Ovary (tissue), 7 donors: ENCODE measurements at regions not wholly inside any gene's neighbourhood (a gene's known extent, or its start where the extent isn't known, plus 50 kb on each side); places are given as distances from the start of the nearest gene placed in this dataset.
A peak's percentile ranks its signal among the peaks of the same experiment; 100 is the strongest.

Experiments
- DNase-seq, 5 donors: peaks; one replicate each; pipeline ENCODE4 v3.0.0-alpha.2; 2019 to 2020
- H3K27ac ChIP-seq, 2 donors: fragments of 200-600 bp; one replicate each; pipeline versions ENCODE4 v1.5.1 to v1.8.0; 2019 to 2022
- H3K27me3 ChIP-seq: fragments of 200-600 bp; one replicate; pipeline ENCODE4 v1.8.0; 2022
- H3K36me3 ChIP-seq: fragments of 200-600 bp; sonication (generic); one replicate; pipeline ENCODE4 v1.5.1; 2019
- H3K4me1 ChIP-seq: one replicate; pipeline ENCODE4 v1.8.1; 2013; ENCODE audit warnings: mild to moderate bottlenecking, moderate library complexity; ENCODE audit not compliant: insufficient read depth
- H3K4me3 ChIP-seq: fragments of 200-600 bp; sonication (generic); one replicate; pipeline ENCODE4 v1.5.1; 2017
- H3K9me3 ChIP-seq, 2 donors: fragments of 200-600 bp in 1 of 2; sonication (generic) in 1 of 2; one replicate each; pipeline versions ENCODE4 v1.5.1 to v1.8.1; 2013 to 2019; ENCODE audit warnings: mild to moderate bottlenecking in 1 of 2, moderate library complexity in 1 of 2
- EP300 ChIP-seq: sonication (generic); formaldehyde crosslinking; IDR thresholded peaks from one replicate; pipeline ENCODE4 v1.6.1; 2017; ENCODE audit warnings: antibody characterized with exemption
- POLR2A ChIP-seq: fragments of 450-650 bp; IDR thresholded peaks from one replicate; pipeline ENCODE4 v1.6.1; 2017; ENCODE audit warnings: antibody characterized with exemption, mild to moderate bottlenecking, moderate library complexity
- WGBS, 3 donors: extraction: QIAGEN DNeasy Blood & Tissue Kit in 1 of 3; methylation state at CpG; one replicate each; pipeline versions ENCODE4 v1.1.5 to v1.1.7; 2013 to 2017; 5-methylcytosine and 5-hydroxymethylcytosine counted together
- intact Hi-C, 4 donors: fragments of 100-400 bp; cut with DNase I; formaldehyde crosslinking; loops; one replicate each; pipeline versions ENCODE4 v1.11.0 to v1.15.1; 2022 to 2023
- TF ChIP-seq, protein P1 (sequence below), 3 donors: fragments of 450-650 bp in 2 of 3; fragments of 200-600 bp in 1 of 3; IDR thresholded peaks; one replicate each; pipeline versions ENCODE4 v1.5.1 to v1.8.0; 2016 to 2022; ENCODE audit warnings: antibody characterized with exemption in 3 of 3, mild to moderate bottlenecking in 1 of 3
- donor health status: DM: no; HTN: no; CAD: no; lungs with moderate emphysema.
- donor health status: DM: no; HTN: no; CAD: no.
- donor health status: Bipolar disorder and iron deficiency.
- donor health status: DM: no; HTN: no; CAD: no.
- donor health status: DM: yes; HTN: yes; CAD: no.

DNA sequence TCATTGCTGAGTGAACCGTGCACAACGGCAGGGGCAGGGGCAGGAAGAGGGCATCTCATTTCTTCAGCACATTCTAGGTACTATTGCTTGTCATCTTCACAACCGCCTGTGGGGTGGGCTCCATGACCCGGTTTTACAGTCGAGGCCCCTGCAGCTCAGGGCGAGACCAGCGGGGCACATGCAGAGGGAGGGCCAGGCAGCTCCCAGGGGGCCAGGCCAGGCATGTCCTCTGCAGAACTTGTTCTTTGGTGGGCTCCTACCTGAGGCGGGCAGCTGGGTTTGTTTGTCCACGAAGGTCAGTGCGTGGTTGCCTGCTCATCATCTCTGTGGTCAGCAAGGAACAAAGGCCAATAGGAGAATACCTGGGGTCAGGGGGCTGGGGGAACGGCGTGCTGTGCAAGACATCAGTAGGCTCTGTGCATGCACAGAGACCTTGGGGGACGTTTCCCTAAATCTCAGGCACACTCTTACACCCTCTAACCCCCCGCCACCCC, 75.1 kb upstream of the LEP start:
- no peaks in the 10 kb centered on the region for H3K27me3 ChIP-seq
- DNase-seq, result no peak
- 21 to 34% (median 26%) methylated on average over 14 of the region's 14 CpGs for WGBS, 3 donors

DNA sequence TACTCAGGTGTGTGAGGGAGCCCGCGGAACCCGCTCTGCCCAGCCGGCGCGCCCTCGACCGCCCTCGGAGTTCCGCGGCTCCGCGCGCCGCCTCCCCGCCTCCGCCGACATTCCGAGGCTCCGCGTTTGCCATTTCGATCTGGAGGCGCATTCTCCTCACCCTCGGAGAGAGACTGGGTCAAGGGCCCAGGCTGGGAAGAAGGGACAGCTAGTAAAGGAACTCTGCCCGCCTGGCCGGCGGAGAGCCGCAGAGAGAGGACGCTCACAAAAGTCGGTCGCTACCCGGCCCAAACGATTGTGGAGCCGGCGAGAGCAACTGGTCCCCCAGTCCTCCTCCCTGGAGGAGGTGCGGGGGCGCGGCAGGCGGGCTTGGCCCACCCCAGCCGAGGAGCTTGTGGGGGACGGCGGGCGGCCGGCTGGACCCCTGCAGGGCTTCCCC, 74.5 kb upstream of the LEP start:
- 1 to 2% (median 1%) methylated on average over 41 to 44 of the region's 44 CpGs for WGBS, 3 donors
- no peaks in the 10 kb centered on the region for H3K36me3 ChIP-seq
- peak in 1 of 5 donors; percentile 35 for DNase-seq
- peak overlapping the region; percentile 25 for H3K4me3 ChIP-seq
- TF ChIP-seq, protein P1, sequence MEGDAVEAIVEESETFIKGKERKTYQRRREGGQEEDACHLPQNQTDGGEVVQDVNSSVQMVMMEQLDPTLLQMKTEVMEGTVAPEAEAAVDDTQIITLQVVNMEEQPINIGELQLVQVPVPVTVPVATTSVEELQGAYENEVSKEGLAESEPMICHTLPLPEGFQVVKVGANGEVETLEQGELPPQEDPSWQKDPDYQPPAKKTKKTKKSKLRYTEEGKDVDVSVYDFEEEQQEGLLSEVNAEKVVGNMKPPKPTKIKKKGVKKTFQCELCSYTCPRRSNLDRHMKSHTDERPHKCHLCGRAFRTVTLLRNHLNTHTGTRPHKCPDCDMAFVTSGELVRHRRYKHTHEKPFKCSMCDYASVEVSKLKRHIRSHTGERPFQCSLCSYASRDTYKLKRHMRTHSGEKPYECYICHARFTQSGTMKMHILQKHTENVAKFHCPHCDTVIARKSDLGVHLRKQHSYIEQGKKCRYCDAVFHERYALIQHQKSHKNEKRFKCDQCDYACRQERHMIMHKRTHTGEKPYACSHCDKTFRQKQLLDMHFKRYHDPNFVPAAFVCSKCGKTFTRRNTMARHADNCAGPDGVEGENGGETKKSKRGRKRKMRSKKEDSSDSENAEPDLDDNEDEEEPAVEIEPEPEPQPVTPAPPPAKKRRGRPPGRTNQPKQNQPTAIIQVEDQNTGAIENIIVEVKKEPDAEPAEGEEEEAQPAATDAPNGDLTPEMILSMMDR (IDR thresholded peaks at IDR 0.05), result no peak
- TF ChIP-seq POLR2A, result no peak
- no peak for TF ChIP-seq EP300
- H3K27me3 ChIP-seq, result no peaks in the 10 kb centered on the region
- peaks cover 3% of the 10 kb centered on the region for H3K4me1 ChIP-seq
- H3K9me3 ChIP-seq, result no peaks in the 10 kb centered on the region
- intact Hi-C loops, result no loop called here
- H3K27ac ChIP-seq, result no peak overlapping the region

More for the DNA sequence above, 75.1 kb upstream of the LEP start:
- TF ChIP-seq, protein P1 (IDR thresholded peaks at IDR 0.05), result no peak
- TF ChIP-seq POLR2A, result no peak
- no peak for TF ChIP-seq EP300
- H3K36me3 ChIP-seq, result no peaks in the 10 kb centered on the region
- no peaks in the 10 kb centered on the region for H3K9me3 ChIP-seq
- peaks cover 3% of the 10 kb centered on the region for H3K4me1 ChIP-seq
- intact Hi-C loops, result no loop called here
- H3K27ac ChIP-seq, result no peak overlapping the region
- no peak overlapping the region for H3K4me3 ChIP-seq

DNA sequence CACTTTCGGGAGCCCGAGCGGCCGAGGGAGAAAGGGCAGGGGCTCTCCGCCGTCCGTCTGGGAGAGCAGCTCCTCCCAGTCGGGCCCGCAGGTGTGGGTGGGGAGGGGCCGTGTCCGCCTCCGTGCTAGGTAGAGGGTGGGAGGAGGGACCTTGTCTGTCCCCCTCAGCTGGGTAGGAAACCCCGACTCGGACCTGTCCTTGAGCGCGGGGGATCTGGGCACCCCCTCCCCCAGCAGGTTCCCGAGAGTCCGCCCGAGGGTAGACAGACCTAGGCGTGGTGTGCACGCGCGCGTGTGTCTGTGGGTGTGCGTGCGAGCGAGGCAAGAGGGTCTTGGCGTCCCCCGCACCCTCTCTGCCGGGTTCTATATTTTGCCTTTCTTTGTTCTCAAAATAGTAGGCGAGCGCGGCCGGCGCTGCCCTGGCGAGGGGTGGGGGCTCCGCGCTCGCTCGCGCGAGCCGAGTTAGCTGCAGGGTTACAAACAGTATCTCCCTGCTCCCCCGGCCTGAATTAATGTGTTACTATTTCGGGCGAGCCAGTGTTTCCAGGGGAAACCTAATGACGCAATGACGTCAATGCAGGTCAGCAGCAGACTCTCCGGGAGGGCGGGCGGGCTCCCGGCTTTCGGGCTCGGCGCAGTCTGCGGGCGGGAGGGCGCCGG, 73.9 kb upstream of the LEP start:
- DNase-seq, result peak; percentile 40 to 62 (median 49)
- TF ChIP-seq, protein P1 (IDR thresholded peaks at IDR 0.05), result no peak
- no peak for TF ChIP-seq POLR2A
- no peak for TF ChIP-seq EP300
- Histone ChIP-seq H3K27me3 (no peaks in the 10 kb centered on the region), H3K4me3 (peak overlapping the region; percentile 25), H3K4me1 (peaks cover 3% of the 10 kb centered on the region), H3K9me3 (no peaks in the 10 kb centered on the region), H3K27ac (no peak overlapping the region), H3K36me3 (no peaks in the 10 kb centered on the region)
- 1% methylated on average over 44 to 59 of the region's 59 CpGs for WGBS, 3 donors
- intact Hi-C loops, result no loop called here

DNA sequence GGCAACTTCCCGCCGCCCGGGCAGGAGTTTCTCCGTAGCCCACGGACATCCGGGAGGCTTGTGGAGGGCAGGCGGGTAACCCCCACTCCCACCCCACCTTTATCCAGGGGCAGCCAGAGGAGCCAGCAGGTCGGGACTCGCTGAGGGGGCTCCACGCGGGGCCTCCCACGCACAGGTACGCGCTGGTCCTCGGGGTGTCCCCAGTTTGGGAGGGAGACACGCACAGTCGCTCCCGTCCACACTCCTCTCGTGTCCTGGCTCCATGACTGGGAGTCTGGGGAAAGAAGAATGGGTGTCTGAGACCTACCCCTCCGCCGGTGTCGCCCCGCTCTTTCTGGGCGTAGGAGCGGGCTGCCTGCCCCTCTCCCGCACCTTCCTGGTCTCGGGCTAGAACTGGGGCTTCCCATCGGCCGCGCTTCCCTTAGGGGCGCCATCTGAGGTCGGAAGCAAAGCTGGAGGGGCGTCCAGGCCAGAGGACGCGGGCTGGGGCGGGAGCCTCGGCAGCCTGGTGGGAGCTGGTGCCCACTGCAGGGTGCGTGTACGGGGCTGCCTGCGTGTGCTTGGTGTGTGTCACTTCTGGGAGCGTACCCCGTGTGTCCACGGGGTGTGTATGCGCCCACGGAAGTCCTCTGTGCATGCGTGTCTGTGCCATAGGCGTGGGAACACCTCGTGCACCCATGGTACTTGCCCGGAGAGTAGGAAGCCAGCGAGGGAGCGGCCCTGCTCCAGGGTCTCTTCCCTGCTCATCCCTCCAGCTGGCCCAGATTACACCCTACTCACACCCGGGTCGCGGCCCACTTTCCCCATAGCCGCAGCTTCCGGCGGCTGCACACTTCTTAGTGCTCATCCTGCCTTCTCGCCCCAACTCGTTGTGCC, 73.0 kb upstream of the LEP start:
- H3K27me3 ChIP-seq, result no peaks in the 10 kb centered on the region
- peaks cover 3% of the 10 kb centered on the region for H3K4me1 ChIP-seq
- TF ChIP-seq POLR2A (no peak), EP300 (no peak)
- TF ChIP-seq, protein P1 (IDR thresholded peaks at IDR 0.05), result no peak
- 1 to 3% (median 3%) methylated on average over 49 to 59 of the region's 59 CpGs for WGBS, 3 donors
- no peak overlapping the region for H3K27ac ChIP-seq
- peak overlapping the region; percentile 25 for H3K4me3 ChIP-seq
- peak in 1 of 5 donors; percentile 36 for DNase-seq
- intact Hi-C loops, result no loop called here
- H3K9me3 ChIP-seq, result no peaks in the 10 kb centered on the region
- no peaks in the 10 kb centered on the region for H3K36me3 ChIP-seq
